ENCODE measurements at regions not wholly inside any gene's neighbourhood (a gene's known extent, or its start where the extent isn't known, plus 50 kb on each side); places are given as distances from the start of the nearest gene placed in this dataset.

GRCh38 chr9:96080364-96080763 is 204.9 kb downstream of the ERCC6L2 start:
- intact Hi-C loops (cut with micrococcal nuclease; ENCODE audit: unreplicated experiment): no loop called here
- Histone ChIP-seq H3K9me2 (ENCODE audit: insufficient read depth, low read length) (no peaks in the 10 kb centered on the region), H3K4me2 (ENCODE audit: low read length) (no peak overlapping the region), H4K20me1 (ENCODE audit: insufficient read depth, low read length) (no peaks in the 10 kb centered on the region), H3K4me3 (ENCODE audit: low read depth, low read length, poor library complexity, severe bottlenecking) (no peak overlapping the region), H3K27ac (ENCODE audit: low read depth, low read length, poor library complexity, severe bottlenecking) (no peak overlapping the region), H3K4me1 (ENCODE audit: insufficient read depth, low read length, poor library complexity, severe bottlenecking) (no peaks in the 10 kb centered on the region), H3K79me2 (ENCODE audit: insufficient read depth, low read depth, low read length) (no peaks in the 10 kb centered on the region), H3K36me3 (ENCODE audit: insufficient read depth, low read length) (no peaks in the 10 kb centered on the region), H2AFZ (ENCODE audit: low read length) (no peak overlapping the region), H3K9me3 (ENCODE audit: low read length) (no peaks in the 10 kb centered on the region)
- no TSS peak for BruUV-seq (replicated peaks)
- TF ChIP-seq EZH2phosphoT487 (IDR thresholded peaks at IDR 0.05; ENCODE audit: borderline replicate concordance, low read depth, low read length) (no peak), CTCF (conservative IDR thresholded peaks at IDR 0.05; ENCODE audit: low read length) (no peak)
- ChIA-PET POLR2A (no interaction called here), CTCF (ENCODE audit: unreplicated experiment) (no interaction called here)
- no peak for DNase-seq (ENCODE audit: low spot score)

GRCh38 chr9:96079779-96080178 is 204.3 kb downstream of the ERCC6L2 start:
- Histone ChIP-seq H3K9me3 (ENCODE audit: low read length) (no peaks in the 10 kb centered on the region), H3K27ac (ENCODE audit: low read depth, low read length, poor library complexity, severe bottlenecking) (no peak overlapping the region), H3K36me3 (ENCODE audit: insufficient read depth, low read length) (no peaks in the 10 kb centered on the region), H3K4me3 (ENCODE audit: low read depth, low read length, poor library complexity, severe bottlenecking) (no peak overlapping the region), H3K79me2 (ENCODE audit: insufficient read depth, low read depth, low read length) (no peaks in the 10 kb centered on the region), H2AFZ (ENCODE audit: low read length) (no peak overlapping the region), H3K4me1 (ENCODE audit: insufficient read depth, low read length, poor library complexity, severe bottlenecking) (no peaks in the 10 kb centered on the region), H4K20me1 (ENCODE audit: insufficient read depth, low read length) (no peaks in the 10 kb centered on the region), H3K4me2 (ENCODE audit: low read length) (no peak overlapping the region), H3K9me2 (ENCODE audit: insufficient read depth, low read length) (no peaks in the 10 kb centered on the region)
- intact Hi-C loops (cut with micrococcal nuclease; ENCODE audit: unreplicated experiment): no loop called here
- CTCF ChIA-PET (ENCODE audit: unreplicated experiment): no interaction called here
- POLR2A ChIA-PET: no interaction called here
- no TSS peak for BruUV-seq (replicated peaks)
- no peak for DNase-seq (ENCODE audit: low spot score)
- TF ChIP-seq CTCF (conservative IDR thresholded peaks at IDR 0.05; ENCODE audit: low read length): no peak
- no peak for TF ChIP-seq EZH2phosphoT487 (IDR thresholded peaks at IDR 0.05; ENCODE audit: borderline replicate concordance, low read depth, low read length)

DNA sequence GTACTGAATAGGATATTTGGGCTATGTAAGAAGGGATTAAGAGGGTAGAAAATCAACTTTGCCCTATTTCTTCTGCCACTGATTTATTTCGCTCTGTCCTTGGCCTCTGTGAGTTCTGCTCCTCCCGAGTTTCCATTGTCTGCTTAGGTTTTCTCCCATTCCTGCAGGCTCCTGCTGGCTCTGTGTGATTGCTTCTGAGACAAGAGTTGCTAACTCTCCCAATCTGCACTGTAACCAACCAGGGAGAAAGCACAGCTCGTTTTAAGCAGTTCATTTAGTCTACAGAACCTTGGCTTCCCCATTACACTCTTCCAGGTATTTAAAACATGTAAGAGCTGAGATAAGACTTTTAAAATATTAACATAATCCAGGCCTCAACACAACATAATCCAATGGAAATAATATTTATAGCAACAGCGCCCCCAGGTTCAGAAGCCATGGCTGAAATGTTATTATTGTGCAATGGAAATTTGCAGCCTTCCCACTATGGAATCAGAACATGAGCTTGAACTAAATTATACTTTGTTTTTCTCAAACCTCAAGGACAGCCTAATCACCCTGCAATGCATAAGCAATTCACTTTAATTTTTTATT is 203.5 kb downstream of the ERCC6L2 start:
- Histone ChIP-seq H4K20me1 (ENCODE audit: insufficient read depth, low read length) (no peaks in the 10 kb centered on the region), H3K9me2 (ENCODE audit: insufficient read depth, low read length) (no peaks in the 10 kb centered on the region), H3K79me2 (ENCODE audit: insufficient read depth, low read depth, low read length) (no peaks in the 10 kb centered on the region), H2AFZ (ENCODE audit: low read length) (no peak overlapping the region), H3K4me2 (ENCODE audit: low read length) (no peak overlapping the region), H3K4me1 (ENCODE audit: insufficient read depth, low read length, poor library complexity, severe bottlenecking) (no peaks in the 10 kb centered on the region), H3K9me3 (ENCODE audit: low read length) (no peaks in the 10 kb centered on the region), H3K27ac (ENCODE audit: low read depth, low read length, poor library complexity, severe bottlenecking) (no peak overlapping the region), H3K36me3 (ENCODE audit: insufficient read depth, low read length) (no peaks in the 10 kb centered on the region), H3K4me3 (ENCODE audit: low read depth, low read length, poor library complexity, severe bottlenecking) (no peak overlapping the region)
- no TSS peak for BruUV-seq (replicated peaks)
- no peak for DNase-seq (ENCODE audit: low spot score)
- ChIA-PET CTCF (ENCODE audit: unreplicated experiment) (no interaction called here), POLR2A (no interaction called here)
- intact Hi-C loops (cut with micrococcal nuclease; ENCODE audit: unreplicated experiment): no loop called here
- TF ChIP-seq EZH2phosphoT487 (IDR thresholded peaks at IDR 0.05; ENCODE audit: borderline replicate concordance, low read depth, low read length) (no peak), CTCF (conservative IDR thresholded peaks at IDR 0.05; ENCODE audit: low read length) (no peak)
